ENCODE measurements at regions not wholly inside any gene's neighbourhood (a gene's known extent, or its start where the extent isn't known, plus 50 kb on each side); places are given as distances from the start of the nearest gene placed in this dataset.
A peak's percentile ranks its signal among the peaks of the same experiment; 100 is the strongest.

DNA sequence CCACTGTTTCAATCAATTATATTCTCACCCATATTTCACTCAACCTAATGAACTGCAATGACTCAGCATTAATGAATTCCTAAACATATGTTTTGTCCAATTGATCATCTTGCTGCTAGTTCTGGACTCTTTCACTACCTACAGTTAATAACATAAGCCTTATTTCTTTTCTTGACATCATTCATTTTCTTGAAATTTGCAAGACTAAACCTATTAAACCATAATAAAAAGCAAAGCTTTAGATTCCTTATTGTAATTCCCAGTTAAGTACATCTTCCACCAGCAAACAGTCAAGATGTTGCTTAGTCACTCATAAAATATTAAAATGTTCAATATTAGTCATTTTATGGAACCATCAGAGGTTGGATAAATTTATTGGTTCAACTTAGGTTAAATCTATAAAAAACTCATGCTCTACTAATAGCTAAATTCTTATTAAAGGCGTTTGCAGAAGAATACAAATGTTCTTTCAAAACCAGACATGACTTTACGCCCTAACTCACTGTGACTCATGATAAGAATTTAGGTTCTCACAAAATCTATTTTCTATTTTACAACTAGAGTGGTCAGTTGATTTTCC is 599.4 kb downstream of the RNF144A start:
- intact Hi-C loops (cut with DNase I; ENCODE audit: low total_unique reads) = no loop called here
- no peak for DNase-seq
- H3K27ac ChIP-seq = no peak overlapping the region
- H3K27me3 ChIP-seq = no peaks in the 10 kb centered on the region
- 60 to 77% (median 67%) methylated on average over 2 of the region's 2 CpGs for WGBS, 5 donors
- TF ChIP-seq POLR2AphosphoS5 (IDR thresholded peaks at IDR 0.05) (no peak), EP300 (IDR thresholded peaks at IDR 0.05) (no peak), POLR2A (IDR thresholded peaks at IDR 0.05) (no peak)
- TF ChIP-seq, protein P1, sequence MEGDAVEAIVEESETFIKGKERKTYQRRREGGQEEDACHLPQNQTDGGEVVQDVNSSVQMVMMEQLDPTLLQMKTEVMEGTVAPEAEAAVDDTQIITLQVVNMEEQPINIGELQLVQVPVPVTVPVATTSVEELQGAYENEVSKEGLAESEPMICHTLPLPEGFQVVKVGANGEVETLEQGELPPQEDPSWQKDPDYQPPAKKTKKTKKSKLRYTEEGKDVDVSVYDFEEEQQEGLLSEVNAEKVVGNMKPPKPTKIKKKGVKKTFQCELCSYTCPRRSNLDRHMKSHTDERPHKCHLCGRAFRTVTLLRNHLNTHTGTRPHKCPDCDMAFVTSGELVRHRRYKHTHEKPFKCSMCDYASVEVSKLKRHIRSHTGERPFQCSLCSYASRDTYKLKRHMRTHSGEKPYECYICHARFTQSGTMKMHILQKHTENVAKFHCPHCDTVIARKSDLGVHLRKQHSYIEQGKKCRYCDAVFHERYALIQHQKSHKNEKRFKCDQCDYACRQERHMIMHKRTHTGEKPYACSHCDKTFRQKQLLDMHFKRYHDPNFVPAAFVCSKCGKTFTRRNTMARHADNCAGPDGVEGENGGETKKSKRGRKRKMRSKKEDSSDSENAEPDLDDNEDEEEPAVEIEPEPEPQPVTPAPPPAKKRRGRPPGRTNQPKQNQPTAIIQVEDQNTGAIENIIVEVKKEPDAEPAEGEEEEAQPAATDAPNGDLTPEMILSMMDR (IDR thresholded peaks at IDR 0.05) = no peak
- no peaks in the 10 kb centered on the region for H3K9me3 ChIP-seq
- H3K4me1 ChIP-seq = no peaks in the 10 kb centered on the region
- no peak overlapping the region for H3K4me3 ChIP-seq
- no peaks in the 10 kb centered on the region for H3K36me3 ChIP-seq

DNA sequence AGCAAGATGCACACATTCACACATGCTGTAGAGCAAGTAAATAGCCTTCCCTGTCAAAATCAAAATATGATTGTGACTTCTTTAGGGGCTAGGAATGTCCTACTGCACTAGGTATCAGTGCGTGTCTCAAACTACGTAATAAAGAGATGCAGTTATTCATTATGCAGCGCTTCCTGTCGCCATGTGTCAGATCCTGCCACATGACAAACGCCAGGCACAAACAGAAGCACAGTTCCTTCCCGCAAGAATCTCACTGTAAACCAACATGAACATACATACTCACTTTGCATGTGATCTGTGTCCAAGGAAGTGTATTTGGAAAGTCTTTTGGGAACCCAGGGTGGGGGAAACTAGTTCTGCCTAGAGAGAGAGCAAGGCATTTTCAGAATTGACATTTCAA is 599.9 kb downstream of the RNF144A start:
- no peak overlapping the region for H3K4me3 ChIP-seq
- H3K36me3 ChIP-seq = no peaks in the 10 kb centered on the region
- 42 to 70% (median 59%) methylated on average over 6 of the region's 6 CpGs for WGBS, 5 donors
- peak in 1 of 2 donors; percentile 50 for DNase-seq
- H3K4me1 ChIP-seq = no peaks in the 10 kb centered on the region
- no peaks in the 10 kb centered on the region for H3K27me3 ChIP-seq
- H3K27ac ChIP-seq = no peak overlapping the region
- intact Hi-C loops (cut with DNase I; ENCODE audit: low total_unique reads) = no loop called here
- TF ChIP-seq POLR2AphosphoS5 (IDR thresholded peaks at IDR 0.05) (no peak), EP300 (IDR thresholded peaks at IDR 0.05) (no peak), POLR2A (IDR thresholded peaks at IDR 0.05) (no peak)
- TF ChIP-seq, protein P1 (IDR thresholded peaks at IDR 0.05) = no peak
- H3K9me3 ChIP-seq = no peaks in the 10 kb centered on the region

DNA sequence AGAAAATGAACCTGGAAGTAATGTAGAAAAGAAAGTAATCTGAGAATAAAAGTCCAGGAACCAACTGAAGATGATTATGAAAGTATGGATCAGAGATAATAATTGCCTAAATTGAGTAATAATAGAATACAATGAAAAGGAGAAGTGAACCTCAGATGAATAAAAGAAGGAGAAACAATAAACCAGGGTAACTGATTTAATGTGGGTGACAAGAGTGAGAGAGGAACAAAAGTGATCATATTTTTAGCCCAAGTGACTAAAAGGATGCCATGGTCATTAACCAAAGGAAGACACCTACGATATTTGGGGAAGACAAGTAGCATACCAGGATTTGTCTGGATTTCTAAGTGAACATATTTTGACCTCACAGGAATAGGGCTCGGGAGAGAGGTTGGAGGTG is 600.6 kb downstream of the RNF144A start:
- Histone ChIP-seq H3K4me3 (no peak overlapping the region), H3K27ac (no peak overlapping the region), H3K36me3 (no peaks in the 10 kb centered on the region), H3K4me1 (no peaks in the 10 kb centered on the region), H3K27me3 (no peaks in the 10 kb centered on the region), H3K9me3 (no peaks in the 10 kb centered on the region)
- DNase-seq = no peak
- 75 to 88% (median 85%) methylated on average over 2 of the region's 2 CpGs for WGBS, 5 donors
- intact Hi-C loops (cut with DNase I; ENCODE audit: low total_unique reads) = no loop called here
- TF ChIP-seq POLR2A (IDR thresholded peaks at IDR 0.05) (no peak), POLR2AphosphoS5 (IDR thresholded peaks at IDR 0.05) (no peak), EP300 (IDR thresholded peaks at IDR 0.05) (no peak)
- TF ChIP-seq, protein P1 (IDR thresholded peaks at IDR 0.05) = no peak

DNA sequence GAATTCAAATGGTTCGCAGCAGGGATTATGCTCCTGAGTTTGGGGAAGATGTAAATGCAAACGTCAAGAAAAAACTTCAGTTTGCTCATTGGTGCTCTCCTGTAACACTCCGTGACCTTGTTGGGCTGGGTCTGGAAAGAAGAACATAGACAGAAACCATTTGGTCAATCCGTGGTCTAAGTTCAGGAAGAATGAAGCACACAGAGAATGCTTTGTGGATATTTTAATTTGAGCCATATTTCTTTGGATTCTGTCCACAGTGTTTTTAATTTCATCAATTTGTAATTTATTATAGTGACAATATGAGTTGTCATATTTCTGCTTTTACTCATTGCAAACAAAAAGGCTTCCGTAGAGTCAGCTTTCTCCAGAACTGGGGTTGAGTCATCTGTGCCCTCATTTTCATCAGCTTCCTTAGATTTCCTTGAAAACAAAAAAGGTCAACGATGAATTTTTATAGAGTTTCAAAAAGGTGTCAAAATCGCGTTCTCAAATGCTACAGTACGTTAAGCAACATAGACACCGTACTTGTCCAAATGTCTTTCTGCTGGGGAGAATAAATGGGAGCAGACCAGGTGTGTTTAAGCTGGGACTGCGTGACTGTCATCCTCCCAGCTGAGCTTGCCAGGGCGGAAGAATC is 606.4 kb downstream of the RNF144A start:
- Histone ChIP-seq H3K36me3 (no peaks in the 10 kb centered on the region), H3K9me3 (peaks cover 0 to 5% (median under 1%) of the 10 kb centered on the region in 4 donors), H3K4me3 (no peak overlapping the region), H3K27me3 (no peaks in the 10 kb centered on the region), H3K4me1 (no peaks in the 10 kb centered on the region), H3K27ac (no peak overlapping the region)
- intact Hi-C loops (cut with DNase I; ENCODE audit: low total_unique reads) = no loop called here
- DNase-seq = peak in 1 of 2 donors; percentile 23
- 68 to 76% (median 73%) methylated on average over 12 of the region's 12 CpGs for WGBS, 5 donors
- no peak for TF ChIP-seq POLR2AphosphoS5 (IDR thresholded peaks at IDR 0.05)
- TF ChIP-seq, protein P1 (IDR thresholded peaks at IDR 0.05) = no peak
- TF ChIP-seq POLR2A (IDR thresholded peaks at IDR 0.05) = no peak
- no peak for TF ChIP-seq EP300 (IDR thresholded peaks at IDR 0.05)
